ENCODE measurements at regions not wholly inside any gene's neighbourhood (a gene's known extent, or its start where the extent isn't known, plus 50 kb on each side); places are given as distances from the start of the nearest gene placed in this dataset.

DNA sequence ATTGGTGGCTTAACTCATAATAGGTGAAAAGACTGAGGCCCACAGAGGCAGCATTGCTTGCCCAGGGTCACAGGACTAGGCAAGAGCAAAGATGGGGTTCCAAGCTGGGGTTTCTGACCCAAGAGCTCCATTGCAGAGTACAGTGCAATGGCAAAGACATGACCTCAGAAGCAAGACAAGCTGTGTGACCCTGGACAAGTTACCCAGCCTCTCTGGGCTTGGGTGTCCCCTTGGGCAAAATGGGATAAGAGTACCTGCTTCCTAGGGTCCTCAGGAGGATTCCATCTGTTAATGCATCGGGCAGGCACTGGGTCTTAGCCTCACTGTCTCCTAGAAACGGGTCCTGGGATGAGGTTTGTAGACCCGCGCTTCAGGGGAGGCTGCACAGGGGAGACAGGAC is 111.6 kb upstream of the NCOR2 start:
- no peak for ATAC-seq
- TF ChIP-seq ZNF565 (CRISPR knock-in tag; conservative IDR thresholded peaks at IDR 0.05; ENCODE audit: low read depth) (no peak), OSR1 (CRISPR knock-in tag; IDR thresholded peaks at IDR 0.05) (no peak), GLIS3 (CRISPR knock-in tag; IDR thresholded peaks at IDR 0.05) (no peak), ZFP3 (CRISPR knock-in tag; IDR thresholded peaks at IDR 0.05) (no peak), BACH2 (CRISPR knock-in tag; IDR thresholded peaks at IDR 0.05; ENCODE audit: borderline replicate concordance) (no peak)
- TF ChIP-seq, protein P1, sequence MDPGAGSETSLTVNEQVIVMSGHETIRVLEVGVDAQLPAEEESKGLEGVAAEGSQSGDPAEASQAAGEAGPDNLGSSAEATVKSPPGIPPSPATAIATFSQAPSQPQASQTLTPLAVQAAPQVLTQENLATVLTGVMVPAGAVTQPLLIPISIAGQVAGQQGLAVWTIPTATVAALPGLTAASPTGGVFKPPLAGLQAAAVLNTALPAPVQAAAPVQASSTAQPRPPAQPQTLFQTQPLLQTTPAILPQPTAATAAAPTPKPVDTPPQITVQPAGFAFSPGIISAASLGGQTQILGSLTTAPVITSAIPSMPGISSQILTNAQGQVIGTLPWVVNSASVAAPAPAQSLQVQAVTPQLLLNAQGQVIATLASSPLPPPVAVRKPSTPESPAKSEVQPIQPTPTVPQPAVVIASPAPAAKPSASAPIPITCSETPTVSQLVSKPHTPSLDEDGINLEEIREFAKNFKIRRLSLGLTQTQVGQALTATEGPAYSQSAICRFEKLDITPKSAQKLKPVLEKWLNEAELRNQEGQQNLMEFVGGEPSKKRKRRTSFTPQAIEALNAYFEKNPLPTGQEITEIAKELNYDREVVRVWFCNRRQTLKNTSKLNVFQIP (CRISPR knock-in tag; IDR thresholded peaks at IDR 0.05; ENCODE audit: borderline replicate concordance, low read depth): no peak

DNA sequence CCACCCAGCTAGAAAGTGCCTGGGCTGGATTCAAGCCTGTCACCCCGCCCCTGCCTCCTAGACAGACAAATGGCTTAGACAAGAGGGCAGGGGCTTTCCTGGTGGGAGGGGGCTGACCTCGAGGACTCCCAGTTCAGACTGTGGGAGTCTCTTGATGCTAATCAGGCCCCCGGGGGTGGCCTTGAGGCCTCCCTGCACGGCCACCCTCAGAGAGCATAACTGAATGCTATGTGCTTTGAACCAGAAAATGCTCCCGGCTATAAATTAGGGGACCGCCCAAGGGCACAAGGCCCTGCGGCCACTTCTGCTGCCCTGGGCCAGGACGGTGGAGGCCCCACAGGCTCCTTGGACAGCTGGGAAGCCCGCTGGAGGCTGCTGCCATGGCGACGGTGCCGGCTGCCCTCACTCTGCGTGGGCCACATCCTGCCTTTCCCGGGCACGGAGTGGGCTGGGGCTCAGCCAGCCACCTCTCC is 111.0 kb upstream of the NCOR2 start:
- ATAC-seq: no peak

DNA sequence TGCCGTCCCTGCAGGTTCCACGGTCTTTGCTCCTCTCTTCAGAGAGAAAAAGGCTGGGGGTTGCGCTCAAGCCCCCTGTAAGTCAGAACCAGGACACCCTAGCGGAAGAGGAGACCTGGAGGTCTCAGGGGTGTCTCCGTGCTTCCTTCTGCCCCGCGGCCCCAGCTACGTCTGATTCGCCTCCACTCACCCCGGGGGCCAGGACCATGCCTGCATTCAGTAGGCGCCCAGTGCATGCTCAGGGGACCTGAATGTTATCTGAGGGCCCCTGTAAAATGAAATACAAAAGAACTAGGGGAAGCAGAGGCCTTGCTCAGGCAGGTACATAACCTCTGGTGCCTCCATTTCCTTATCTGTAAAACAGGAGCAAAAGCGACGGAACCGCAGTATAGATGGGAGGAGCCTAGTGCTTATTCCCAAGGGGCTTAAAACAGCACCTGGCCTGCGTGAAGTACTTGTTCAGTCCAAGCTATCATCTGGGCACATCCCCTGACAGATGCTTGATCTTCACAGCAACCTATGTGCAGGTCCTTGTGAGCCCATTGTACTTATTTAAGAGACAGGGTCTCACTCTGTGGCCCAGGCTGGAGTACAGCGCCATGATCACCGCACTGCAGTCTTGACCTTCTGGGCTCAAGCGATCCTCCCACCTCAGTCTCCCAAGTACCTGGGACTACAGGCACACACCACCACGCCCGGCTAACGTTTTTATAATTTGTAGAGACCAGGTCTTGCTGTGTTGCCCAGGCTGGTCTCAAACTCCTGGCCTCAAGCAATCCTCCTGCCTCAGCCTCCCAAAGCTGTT is 110.3 kb upstream of the NCOR2 start:
- ATAC-seq: no peak
- TF ChIP-seq SNAI2 (CRISPR knock-in tag; IDR thresholded peaks at IDR 0.05) (no peak), ZNF8 (CRISPR knock-in tag; IDR thresholded peaks at IDR 0.05) (no peak), ZNF565 (CRISPR knock-in tag; conservative IDR thresholded peaks at IDR 0.05; ENCODE audit: low read depth) (no peak), ZC3H10 (CRISPR knock-in tag; IDR thresholded peaks at IDR 0.05) (no peak), ISL1 (CRISPR knock-in tag; IDR thresholded peaks at IDR 0.05) (no peak), ZFP3 (CRISPR knock-in tag; IDR thresholded peaks at IDR 0.05) (no peak)
- TF ChIP-seq, protein P2, sequence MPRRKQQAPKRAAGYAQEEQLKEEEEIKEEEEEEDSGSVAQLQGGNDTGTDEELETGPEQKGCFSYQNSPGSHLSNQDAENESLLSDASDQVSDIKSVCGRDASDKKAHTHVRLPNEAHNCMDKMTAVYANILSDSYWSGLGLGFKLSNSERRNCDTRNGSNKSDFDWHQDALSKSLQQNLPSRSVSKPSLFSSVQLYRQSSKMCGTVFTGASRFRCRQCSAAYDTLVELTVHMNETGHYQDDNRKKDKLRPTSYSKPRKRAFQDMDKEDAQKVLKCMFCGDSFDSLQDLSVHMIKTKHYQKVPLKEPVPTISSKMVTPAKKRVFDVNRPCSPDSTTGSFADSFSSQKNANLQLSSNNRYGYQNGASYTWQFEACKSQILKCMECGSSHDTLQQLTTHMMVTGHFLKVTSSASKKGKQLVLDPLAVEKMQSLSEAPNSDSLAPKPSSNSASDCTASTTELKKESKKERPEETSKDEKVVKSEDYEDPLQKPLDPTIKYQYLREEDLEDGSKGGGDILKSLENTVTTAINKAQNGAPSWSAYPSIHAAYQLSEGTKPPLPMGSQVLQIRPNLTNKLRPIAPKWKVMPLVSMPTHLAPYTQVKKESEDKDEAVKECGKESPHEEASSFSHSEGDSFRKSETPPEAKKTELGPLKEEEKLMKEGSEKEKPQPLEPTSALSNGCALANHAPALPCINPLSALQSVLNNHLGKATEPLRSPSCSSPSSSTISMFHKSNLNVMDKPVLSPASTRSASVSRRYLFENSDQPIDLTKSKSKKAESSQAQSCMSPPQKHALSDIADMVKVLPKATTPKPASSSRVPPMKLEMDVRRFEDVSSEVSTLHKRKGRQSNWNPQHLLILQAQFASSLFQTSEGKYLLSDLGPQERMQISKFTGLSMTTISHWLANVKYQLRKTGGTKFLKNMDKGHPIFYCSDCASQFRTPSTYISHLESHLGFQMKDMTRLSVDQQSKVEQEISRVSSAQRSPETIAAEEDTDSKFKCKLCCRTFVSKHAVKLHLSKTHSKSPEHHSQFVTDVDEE (CRISPR knock-in tag; IDR thresholded peaks at IDR 0.05): no peak

More for the DNA sequence above, 111.0 kb upstream of the NCOR2 start:
- TF ChIP-seq SNAI2 (CRISPR knock-in tag; IDR thresholded peaks at IDR 0.05): no peak
- TF ChIP-seq ZFP30 (CRISPR knock-in tag; IDR thresholded peaks at IDR 0.05): no peak
- no peak for TF ChIP-seq CSDC2 (CRISPR knock-in tag; IDR thresholded peaks at IDR 0.05)
- no peak for TF ChIP-seq ZC3H10 (CRISPR knock-in tag; IDR thresholded peaks at IDR 0.05)
- TF ChIP-seq, protein P3, sequence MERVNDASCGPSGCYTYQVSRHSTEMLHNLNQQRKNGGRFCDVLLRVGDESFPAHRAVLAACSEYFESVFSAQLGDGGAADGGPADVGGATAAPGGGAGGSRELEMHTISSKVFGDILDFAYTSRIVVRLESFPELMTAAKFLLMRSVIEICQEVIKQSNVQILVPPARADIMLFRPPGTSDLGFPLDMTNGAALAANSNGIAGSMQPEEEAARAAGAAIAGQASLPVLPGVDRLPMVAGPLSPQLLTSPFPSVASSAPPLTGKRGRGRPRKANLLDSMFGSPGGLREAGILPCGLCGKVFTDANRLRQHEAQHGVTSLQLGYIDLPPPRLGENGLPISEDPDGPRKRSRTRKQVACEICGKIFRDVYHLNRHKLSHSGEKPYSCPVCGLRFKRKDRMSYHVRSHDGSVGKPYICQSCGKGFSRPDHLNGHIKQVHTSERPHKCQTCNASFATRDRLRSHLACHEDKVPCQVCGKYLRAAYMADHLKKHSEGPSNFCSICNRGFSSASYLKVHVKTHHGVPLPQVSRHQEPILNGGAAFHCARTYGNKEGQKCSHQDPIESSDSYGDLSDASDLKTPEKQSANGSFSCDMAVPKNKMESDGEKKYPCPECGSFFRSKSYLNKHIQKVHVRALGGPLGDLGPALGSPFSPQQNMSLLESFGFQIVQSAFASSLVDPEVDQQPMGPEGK (CRISPR knock-in tag; IDR thresholded peaks at IDR 0.05; ENCODE audit: borderline replicate concordance): no peak
- no peak for TF ChIP-seq ARNTL (CRISPR knock-in tag; IDR thresholded peaks at IDR 0.05; ENCODE audit: borderline replicate concordance, low read depth)
- no peak for TF ChIP-seq BACH2 (CRISPR knock-in tag; IDR thresholded peaks at IDR 0.05; ENCODE audit: borderline replicate concordance)
- TF ChIP-seq, protein P1 (CRISPR knock-in tag; IDR thresholded peaks at IDR 0.05; ENCODE audit: borderline replicate concordance, low read depth): no peak
- TF ChIP-seq PPARA (CRISPR knock-in tag; IDR thresholded peaks at IDR 0.05; ENCODE audit: borderline replicate concordance): no peak
- TF ChIP-seq TCF4 (CRISPR knock-in tag; IDR thresholded peaks at IDR 0.05; ENCODE audit: borderline replicate concordance): no peak
- no peak for TF ChIP-seq ZFP3 (CRISPR knock-in tag; IDR thresholded peaks at IDR 0.05)
- TF ChIP-seq ISL1 (CRISPR knock-in tag; IDR thresholded peaks at IDR 0.05): no peak
- TF ChIP-seq, protein P4, sequence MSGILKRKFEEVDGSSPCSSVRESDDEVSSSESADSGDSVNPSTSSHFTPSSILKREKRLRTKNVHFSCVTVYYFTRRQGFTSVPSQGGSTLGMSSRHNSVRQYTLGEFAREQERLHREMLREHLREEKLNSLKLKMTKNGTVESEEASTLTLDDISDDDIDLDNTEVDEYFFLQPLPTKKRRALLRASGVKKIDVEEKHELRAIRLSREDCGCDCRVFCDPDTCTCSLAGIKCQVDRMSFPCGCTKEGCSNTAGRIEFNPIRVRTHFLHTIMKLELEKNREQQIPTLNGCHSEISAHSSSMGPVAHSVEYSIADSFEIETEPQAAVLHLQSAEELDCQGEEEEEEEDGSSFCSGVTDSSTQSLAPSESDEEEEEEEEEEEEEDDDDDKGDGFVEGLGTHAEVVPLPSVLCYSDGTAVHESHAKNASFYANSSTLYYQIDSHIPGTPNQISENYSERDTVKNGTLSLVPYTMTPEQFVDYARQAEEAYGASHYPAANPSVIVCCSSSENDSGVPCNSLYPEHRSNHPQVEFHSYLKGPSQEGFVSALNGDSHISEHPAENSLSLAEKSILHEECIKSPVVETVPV (CRISPR knock-in tag; IDR thresholded peaks at IDR 0.05): no peak
- TF ChIP-seq OSR1 (CRISPR knock-in tag; IDR thresholded peaks at IDR 0.05): no peak
- TF ChIP-seq TOX (CRISPR knock-in tag; IDR thresholded peaks at IDR 0.05; ENCODE audit: borderline replicate concordance): no peak
- TF ChIP-seq, protein P2 (CRISPR knock-in tag; IDR thresholded peaks at IDR 0.05): no peak
- no peak for TF ChIP-seq ESRRG (CRISPR knock-in tag; IDR thresholded peaks at IDR 0.05)

Data from SK-N-SH treated with all-trans-retinoic acid at 6 μM for 48 hours (cell line).